CD14-positive monocyte (primary cell): ENCODE measurements at regions not wholly inside any gene's neighbourhood (a gene's known extent, or its start where the extent isn't known, plus 50 kb on each side); places are given as distances from the start of the nearest gene placed in this dataset.

Source experiments
- DNase-seq, 3 donors: peaks; one replicate each; pipeline ENCODE4 v3.0.0-alpha.2; 2011 to 2022
- H2AFZ ChIP-seq: 2 replicates; pipeline ENCODE4 v1.6.0; 2012; ENCODE audit warnings: mild to moderate bottlenecking, low read depth, low read length, inconsistent platforms; ENCODE audit not compliant: insufficient read depth, poor library complexity, severe bottlenecking
- H3K27ac ChIP-seq, 2 donors: 1 replicate in 1 of 2; 2 replicates in 1 of 2; pipeline ENCODE4 v1.5.1; 2012 to 2013; ENCODE audit warnings: low read length in 2 of 2, control low read depth in 1 of 2, inconsistent platforms in 1 of 2, low read depth in 1 of 2, mild to moderate bottlenecking in 1 of 2
- H3K27me3 ChIP-seq, 2 donors: one replicate each; pipeline versions ENCODE4 v1.6.0 to v1.6.1; 2011 to 2013; ENCODE audit warnings: low read length in 2 of 2; ENCODE audit not compliant: control insufficient read depth in 2 of 2, insufficient read depth in 2 of 2
- H3K36me3 ChIP-seq, 2 donors: replicated peaks in 1 of 2; 1 replicate in 1 of 2; 2 replicates in 1 of 2; pipeline versions ENCODE4 v1.5.1 to v1.6.1; 2012 to 2013; ENCODE audit warnings: low read length in 2 of 2, control low read depth in 1 of 2, inconsistent platforms in 1 of 2, mild to moderate bottlenecking in 1 of 2; ENCODE audit not compliant: insufficient read depth in 2 of 2, control insufficient read depth in 1 of 2
- H3K4me1 ChIP-seq, 2 donors: 1 replicate in 1 of 2; 2 replicates in 1 of 2; pipeline versions ENCODE4 v1.5.1 to v1.6.1; 2012 to 2013; ENCODE audit warnings: low read length in 2 of 2, control low read depth in 1 of 2, inconsistent platforms in 1 of 2, mild to moderate bottlenecking in 1 of 2, moderate library complexity in 1 of 2; ENCODE audit not compliant: insufficient read depth in 2 of 2, control insufficient read depth in 1 of 2
- H3K4me2 ChIP-seq: replicated peaks from 2 replicates; pipeline ENCODE3; 2012; ENCODE audit warnings: low read length, moderate library complexity, mild to moderate bottlenecking; ENCODE audit not compliant: poor library complexity, severe bottlenecking; ENCODE audit errors: extremely low read depth
- H3K4me3 ChIP-seq, 3 experiments: fragments of 200-600 bp in 1 of 3; sonication (generic) in 1 of 3; replicated peaks in 1 of 3; 1 replicate in 2 of 3; 2 replicates in 1 of 3; pipeline ENCODE4 v1.5.1; 2011 to 2013; ENCODE audit warnings: low read length in 3 of 3, mild to moderate bottlenecking in 3 of 3, control low read depth in 2 of 3, low read depth in 2 of 3, inconsistent platforms in 1 of 3, moderate library complexity in 1 of 3
- H3K79me2 ChIP-seq: 2 replicates; pipeline ENCODE4 v1.6.0; 2012; ENCODE audit warnings: mild to moderate bottlenecking, control low read depth, inconsistent platforms, low read length, moderate library complexity; ENCODE audit not compliant: insufficient read depth
- H3K9ac ChIP-seq: 2 replicates; pipeline ENCODE4 v1.6.0; 2017; ENCODE audit warnings: low read length, mild to moderate bottlenecking; ENCODE audit not compliant: insufficient read depth, poor library complexity, severe bottlenecking
- H3K9me3 ChIP-seq, 2 donors: replicated peaks in 1 of 2; 1 replicate in 1 of 2; 2 replicates in 1 of 2; pipeline versions ENCODE4 v1.5.1 to v1.6.1; 2012 to 2013; ENCODE audit warnings: low read length in 2 of 2, control low read depth in 1 of 2; ENCODE audit not compliant: control insufficient read depth in 1 of 2, insufficient read depth in 1 of 2
- H4K20me1 ChIP-seq: 2 replicates; pipeline ENCODE4 v1.6.0; 2012; ENCODE audit warnings: mild to moderate bottlenecking, low read length, control low read depth, moderate library complexity; ENCODE audit not compliant: insufficient read depth
- H3K27ac Mint-ChIP-seq, 7 donors: one replicate each; pipeline ENCODE4 v1.8.0; 2020; ENCODE audit warnings: mild to moderate bottlenecking in 7 of 7, mixed read lengths in 7 of 7, moderate library complexity in 6 of 7, inconsistent platforms in 2 of 7
- H3K27me3 Mint-ChIP-seq, 3 donors: one replicate each; pipeline ENCODE4 v1.8.0; 2021 to 2022; ENCODE audit warnings: low read depth in 3 of 3, mild to moderate bottlenecking in 3 of 3, mixed read lengths in 3 of 3, moderate library complexity in 3 of 3, inconsistent platforms in 1 of 3
- H3K36me3 Mint-ChIP-seq, 2 donors: one replicate each; pipeline ENCODE4 v1.8.0; 2020; ENCODE audit warnings: mixed read lengths in 2 of 2, inconsistent platforms in 1 of 2, mild to moderate bottlenecking in 1 of 2
- H3K4me1 Mint-ChIP-seq: one replicate; pipeline ENCODE4 v1.8.0; 2020; ENCODE audit warnings: mild to moderate bottlenecking, mixed read lengths
- H3K4me3 Mint-ChIP-seq, 2 donors: one replicate each; pipeline ENCODE4 v1.8.0; 2020; ENCODE audit warnings: mild to moderate bottlenecking in 2 of 2, mixed read lengths in 2 of 2, moderate library complexity in 1 of 2
- H3K9me3 Mint-ChIP-seq, 7 donors: one replicate each; pipeline ENCODE4 v1.8.0; 2020 to 2022; ENCODE audit warnings: mixed read lengths in 7 of 7, mild to moderate bottlenecking in 6 of 7, moderate library complexity in 6 of 7, inconsistent platforms in 2 of 7
- WGBS: methylation state at CpG from one replicate; pipeline ENCODE4 v1.1.5; 2013; ENCODE audit warnings: missing lambda C conversion rate; ENCODE audit not compliant: insufficient coverage; 5-methylcytosine and 5-hydroxymethylcytosine counted together
- intact Hi-C, 2 donors: fragments of 100-400 bp; cut with micrococcal nuclease; formaldehyde crosslinking; loops; one replicate each; pipeline versions ENCODE4 v1.15.0 to v1.15.1; 2023
- TF ChIP-seq, protein P1 (sequence below): fragments of 200-600 bp; IDR thresholded peaks from one replicate; pipeline ENCODE4 v1.8.0; 2022; ENCODE audit warnings: antibody characterized with exemption, mild to moderate bottlenecking

- no peak for DNase-seq
- Histone ChIP-seq H3K36me3 (no peaks in the 10 kb centered on the region), H3K4me3 (no peak overlapping the region), H4K20me1 (no peaks in the 10 kb centered on the region), H3K27ac (no peak overlapping the region), H3K9me3 (no peaks in the 10 kb centered on the region), H2AFZ (no peak overlapping the region), H3K4me2 (no peak overlapping the region), H3K27me3 (no peaks in the 10 kb centered on the region), H3K4me1 (no peaks in the 10 kb centered on the region), H3K79me2 (no peaks in the 10 kb centered on the region), H3K9ac (no peak overlapping the region)
- no peak overlapping the region for H3K4me3 Mint-ChIP-seq
- TF ChIP-seq, protein P1, sequence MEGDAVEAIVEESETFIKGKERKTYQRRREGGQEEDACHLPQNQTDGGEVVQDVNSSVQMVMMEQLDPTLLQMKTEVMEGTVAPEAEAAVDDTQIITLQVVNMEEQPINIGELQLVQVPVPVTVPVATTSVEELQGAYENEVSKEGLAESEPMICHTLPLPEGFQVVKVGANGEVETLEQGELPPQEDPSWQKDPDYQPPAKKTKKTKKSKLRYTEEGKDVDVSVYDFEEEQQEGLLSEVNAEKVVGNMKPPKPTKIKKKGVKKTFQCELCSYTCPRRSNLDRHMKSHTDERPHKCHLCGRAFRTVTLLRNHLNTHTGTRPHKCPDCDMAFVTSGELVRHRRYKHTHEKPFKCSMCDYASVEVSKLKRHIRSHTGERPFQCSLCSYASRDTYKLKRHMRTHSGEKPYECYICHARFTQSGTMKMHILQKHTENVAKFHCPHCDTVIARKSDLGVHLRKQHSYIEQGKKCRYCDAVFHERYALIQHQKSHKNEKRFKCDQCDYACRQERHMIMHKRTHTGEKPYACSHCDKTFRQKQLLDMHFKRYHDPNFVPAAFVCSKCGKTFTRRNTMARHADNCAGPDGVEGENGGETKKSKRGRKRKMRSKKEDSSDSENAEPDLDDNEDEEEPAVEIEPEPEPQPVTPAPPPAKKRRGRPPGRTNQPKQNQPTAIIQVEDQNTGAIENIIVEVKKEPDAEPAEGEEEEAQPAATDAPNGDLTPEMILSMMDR: no peak
- no peaks in the 10 kb centered on the region for H3K36me3 Mint-ChIP-seq
- intact Hi-C loops: no loop called here
- no peak overlapping the region for H3K27ac Mint-ChIP-seq
- H3K9me3 Mint-ChIP-seq: peaks cover 0 to 3% (median 0%) of the 10 kb centered on the region in 7 donors
- H3K27me3 Mint-ChIP-seq: no peaks in the 10 kb centered on the region
- no peaks in the 10 kb centered on the region for H3K4me1 Mint-ChIP-seq
Measured at GRCh38 chr20:8990770-8991169, 78.1 kb upstream of the PLCB4 start.

- TF ChIP-seq, protein P1: no peak
- H3K27me3 ChIP-seq: no peaks in the 10 kb centered on the region
- WGBS: 95% methylated on average over 3 of the region's 4 CpGs
Measured at GRCh38 chr20:8994045-8994444, 74.8 kb upstream of the PLCB4 start.

More at GRCh38 chr20:8994045-8994444, 74.8 kb upstream of the PLCB4 start:
- Histone ChIP-seq H3K4me3 (no peak overlapping the region), H3K9me3 (no peaks in the 10 kb centered on the region), H3K36me3 (no peaks in the 10 kb centered on the region), H3K27ac (no peak overlapping the region), H3K4me1 (no peaks in the 10 kb centered on the region), H3K9ac (no peak overlapping the region), H3K4me2 (no peak overlapping the region), H2AFZ (no peak overlapping the region), H4K20me1 (no peaks in the 10 kb centered on the region), H3K79me2 (no peaks in the 10 kb centered on the region)
- H3K27me3 Mint-ChIP-seq: no peaks in the 10 kb centered on the region
- H3K9me3 Mint-ChIP-seq: peaks cover 0 to 2% (median 0%) of the 10 kb centered on the region in 7 donors
- H3K4me1 Mint-ChIP-seq: no peaks in the 10 kb centered on the region
- DNase-seq: no peak
- no peaks in the 10 kb centered on the region for H3K36me3 Mint-ChIP-seq
- H3K27ac Mint-ChIP-seq: no peak overlapping the region
- intact Hi-C loops: no loop called here
- no peak overlapping the region for H3K4me3 Mint-ChIP-seq
